SU-DHL-6 (cell line): ENCODE measurements at regions not wholly inside any gene's neighbourhood (a gene's known extent, or its start where the extent isn't known, plus 50 kb on each side); places are given as distances from the start of the nearest gene placed in this dataset.

Experiments used
- EZH2phosphoT487 ChIP-seq: fragments of 200-600 bp; sonication (generic), shearing (Covaris generic); conservative IDR thresholded peaks from 2 replicates; pipeline ENCODE4 v1.6.1; 2018; ENCODE audit warnings: mild to moderate bottlenecking, antibody characterized with exemption, low read length, moderate library complexity, mixed read lengths
- TF ChIP-seq, protein P1 (sequence below): fragments of 200-600 bp; sonication (generic); IDR thresholded peaks from one replicate; pipeline ENCODE4 v1.5.1; 2017; ENCODE audit warnings: antibody characterized with exemption, mild to moderate bottlenecking, low read length, moderate library complexity; ENCODE audit not compliant: insufficient read depth, poor library complexity, severe bottlenecking

DNA sequence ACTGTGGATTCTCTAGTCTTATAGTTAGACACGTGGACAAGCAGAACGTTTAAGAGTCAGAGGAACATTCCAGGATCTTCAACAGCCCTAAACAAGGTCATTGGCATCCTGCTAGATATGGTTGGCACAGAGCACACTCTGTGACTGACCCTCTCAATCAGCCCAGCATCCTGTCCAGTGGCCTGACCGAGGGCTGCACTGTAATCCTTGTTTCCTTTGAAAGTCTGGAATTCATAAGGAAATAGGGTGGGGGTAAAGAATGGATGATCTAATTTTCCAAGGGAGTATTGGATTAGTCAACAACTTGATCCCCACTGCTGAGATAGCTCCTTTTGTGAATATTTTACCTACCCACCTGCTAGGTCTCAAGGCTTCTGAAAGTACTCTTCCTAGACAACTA, 94.5 kb upstream of the DLG1 start:
- TF ChIP-seq, protein P1, sequence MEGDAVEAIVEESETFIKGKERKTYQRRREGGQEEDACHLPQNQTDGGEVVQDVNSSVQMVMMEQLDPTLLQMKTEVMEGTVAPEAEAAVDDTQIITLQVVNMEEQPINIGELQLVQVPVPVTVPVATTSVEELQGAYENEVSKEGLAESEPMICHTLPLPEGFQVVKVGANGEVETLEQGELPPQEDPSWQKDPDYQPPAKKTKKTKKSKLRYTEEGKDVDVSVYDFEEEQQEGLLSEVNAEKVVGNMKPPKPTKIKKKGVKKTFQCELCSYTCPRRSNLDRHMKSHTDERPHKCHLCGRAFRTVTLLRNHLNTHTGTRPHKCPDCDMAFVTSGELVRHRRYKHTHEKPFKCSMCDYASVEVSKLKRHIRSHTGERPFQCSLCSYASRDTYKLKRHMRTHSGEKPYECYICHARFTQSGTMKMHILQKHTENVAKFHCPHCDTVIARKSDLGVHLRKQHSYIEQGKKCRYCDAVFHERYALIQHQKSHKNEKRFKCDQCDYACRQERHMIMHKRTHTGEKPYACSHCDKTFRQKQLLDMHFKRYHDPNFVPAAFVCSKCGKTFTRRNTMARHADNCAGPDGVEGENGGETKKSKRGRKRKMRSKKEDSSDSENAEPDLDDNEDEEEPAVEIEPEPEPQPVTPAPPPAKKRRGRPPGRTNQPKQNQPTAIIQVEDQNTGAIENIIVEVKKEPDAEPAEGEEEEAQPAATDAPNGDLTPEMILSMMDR = no peak
- TF ChIP-seq EZH2phosphoT487 = no peak
